HG03575 (cell line): ENCODE measurements at regions not wholly inside any gene's neighbourhood (a gene's known extent, or its start where the extent isn't known, plus 50 kb on each side); places are given as distances from the start of the nearest gene placed in this dataset.

Experiments
- ATAC-seq: cut with Tn5 transposase; IDR thresholded peaks from one replicate; pipeline ENCODE4 v1.9.1; 2021; ENCODE audit not compliant: unreplicated experiment, insufficient number of reproducible peaks, low FRiP score; ENCODE audit errors: extremely low read depth

GRCh38 chr11:92703449-92703830, 266.0 kb upstream of the MTNR1B start:
- ATAC-seq = no peak

GRCh38 chr11:92707173-92707619, 262.3 kb upstream of the MTNR1B start:
- ATAC-seq = no peak

GRCh38 chr11:92707665-92708064, 261.8 kb upstream of the MTNR1B start:
- ATAC-seq = no peak

- ATAC-seq = no peak
These were observed 260.1 kb upstream of the MTNR1B start for GRCh38 chr11:92709329-92709728.

- no peak for ATAC-seq
These were observed 257.5 kb upstream of the MTNR1B start for GRCh38 chr11:92711926-92712325.

GRCh38 chr11:92714111-92714510, 255.3 kb upstream of the MTNR1B start:
- no peak for ATAC-seq

- no peak for ATAC-seq
These were observed 252.2 kb upstream of the MTNR1B start for GRCh38 chr11:92717240-92717639.

- ATAC-seq = no peak
These were observed 249.1 kb upstream of the MTNR1B start for GRCh38 chr11:92720385-92720784.

- no peak for ATAC-seq
These were observed 244.1 kb upstream of the MTNR1B start for GRCh38 chr11:92725352-92725751.

- no peak for ATAC-seq
These were observed 242.3 kb upstream of the MTNR1B start for GRCh38 chr11:92727123-92727522.

- no peak for ATAC-seq
These were observed 241.7 kb upstream of the MTNR1B start for GRCh38 chr11:92727769-92728168.

- no peak for ATAC-seq
These were observed 240.8 kb upstream of the MTNR1B start for GRCh38 chr11:92728628-92729027.

GRCh38 chr11:92735039-92735438, 234.4 kb upstream of the MTNR1B start:
- no peak for ATAC-seq

- no peak for ATAC-seq
These were observed 231.2 kb upstream of the MTNR1B start for GRCh38 chr11:92738276-92738675.

- ATAC-seq = no peak
These were observed 230.4 kb upstream of the MTNR1B start for GRCh38 chr11:92739041-92739440.

GRCh38 chr11:92739491-92739890, 230.0 kb upstream of the MTNR1B start:
- no peak for ATAC-seq

GRCh38 chr11:92740276-92740675, 229.2 kb upstream of the MTNR1B start:
- ATAC-seq = no peak

GRCh38 chr11:92744929-92745585, 224.4 kb upstream of the MTNR1B start:
- ATAC-seq = no peak

- no peak for ATAC-seq
These were observed 218.7 kb upstream of the MTNR1B start for GRCh38 chr11:92750794-92751193.

- ATAC-seq = no peak
These were observed 217.9 kb upstream of the MTNR1B start for GRCh38 chr11:92751594-92751993.

- ATAC-seq = no peak
These were observed 217.3 kb upstream of the MTNR1B start for GRCh38 chr11:92752122-92752521.
